ENCODE measurements at regions not wholly inside any gene's neighbourhood (a gene's known extent, or its start where the extent isn't known, plus 50 kb on each side); places are given as distances from the start of the nearest gene placed in this dataset.

GRCh38 chr2:56615760-56616159 lies 432.0 kb downstream of the CCDC85A start:
- no peak for DNase-seq (ENCODE audit: low read depth)

DNA sequence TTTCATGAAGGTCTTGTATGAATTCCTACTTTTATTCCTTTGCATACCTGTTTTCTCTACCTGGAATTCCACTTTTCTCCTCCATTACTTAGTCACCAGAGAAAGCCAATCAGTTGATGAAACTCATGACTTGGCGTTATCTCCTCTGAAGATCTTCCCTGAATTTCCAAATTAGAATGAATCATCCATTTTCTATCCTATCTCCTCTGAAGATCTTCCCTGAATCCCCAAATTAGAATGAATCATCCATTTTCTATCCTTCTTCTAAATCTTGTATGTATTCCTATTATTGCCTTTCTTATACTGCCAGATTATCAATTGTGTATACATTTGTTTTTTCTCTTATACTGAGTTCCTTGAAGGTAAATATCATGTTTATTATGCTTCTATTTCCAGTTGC lies 440.4 kb downstream of the CCDC85A start:
- no peak for DNase-seq (ENCODE audit: low read depth)

GRCh38 chr2:56626927-56627326 lies 443.1 kb downstream of the CCDC85A start:
- DNase-seq (ENCODE audit: low read depth), result no peak

DNA sequence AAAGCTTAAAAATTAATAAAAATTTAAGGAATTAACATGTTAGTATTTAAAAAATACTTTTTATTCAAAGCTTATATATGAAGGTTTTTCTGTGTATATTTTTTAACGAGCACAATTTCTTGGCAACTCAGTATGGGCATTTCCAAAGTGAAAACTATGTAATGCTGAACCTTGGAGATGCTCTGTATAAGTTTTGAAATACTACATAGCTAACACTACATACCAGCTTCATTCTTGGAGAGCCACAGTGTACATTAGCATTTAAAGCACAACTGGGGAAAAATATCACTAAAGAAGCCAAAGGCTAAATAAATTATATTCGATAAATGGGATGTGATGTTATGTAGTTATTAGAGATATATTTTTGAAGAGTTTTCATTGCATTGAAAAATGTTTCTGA lies 446.5 kb downstream of the CCDC85A start:
- DNase-seq (ENCODE audit: low read depth), result no peak

GRCh38 chr2:56647997-56648396 lies 464.2 kb downstream of the CCDC85A start:
- no peak for DNase-seq (ENCODE audit: low read depth)

DNA sequence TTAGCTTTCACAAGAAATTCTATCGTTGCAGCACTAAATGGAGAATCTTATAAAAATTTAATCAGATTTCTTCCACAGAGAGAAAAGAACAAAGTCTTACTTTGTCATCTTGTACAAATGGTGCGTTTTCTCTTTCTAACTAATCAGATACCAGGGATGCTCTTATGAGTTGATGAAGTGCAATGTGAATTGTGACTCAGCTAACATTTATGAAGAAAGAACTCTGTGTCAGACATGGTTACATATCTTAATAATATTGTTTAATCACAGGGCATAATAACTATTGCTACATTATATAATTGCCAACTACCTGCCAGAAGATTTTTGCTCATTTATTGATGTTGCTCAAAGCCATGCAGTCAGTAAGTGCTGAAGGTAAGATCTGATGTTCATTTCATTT lies 465.0 kb downstream of the CCDC85A start:
- DNase-seq (ENCODE audit: low read depth), result no peak

DNA sequence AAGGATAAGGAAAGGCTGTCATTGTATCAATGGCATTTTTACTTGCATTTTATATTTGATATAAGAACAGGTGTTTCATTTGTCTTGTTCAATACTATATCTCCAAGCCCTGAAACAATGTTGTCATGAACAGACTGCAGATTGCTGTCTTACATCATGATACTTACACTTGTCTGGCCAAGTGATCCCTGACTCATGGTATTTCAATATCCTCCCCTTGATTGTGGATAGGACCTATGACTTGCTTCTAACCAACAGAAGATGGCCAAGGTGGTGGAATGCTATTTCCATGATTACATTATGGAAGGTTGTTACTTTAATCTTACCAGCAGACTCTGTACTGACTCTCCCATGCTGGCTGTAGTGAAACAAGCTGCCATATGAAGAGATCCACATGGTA lies 471.1 kb downstream of the CCDC85A start:
- no peak for DNase-seq (ENCODE audit: low read depth)

DNA sequence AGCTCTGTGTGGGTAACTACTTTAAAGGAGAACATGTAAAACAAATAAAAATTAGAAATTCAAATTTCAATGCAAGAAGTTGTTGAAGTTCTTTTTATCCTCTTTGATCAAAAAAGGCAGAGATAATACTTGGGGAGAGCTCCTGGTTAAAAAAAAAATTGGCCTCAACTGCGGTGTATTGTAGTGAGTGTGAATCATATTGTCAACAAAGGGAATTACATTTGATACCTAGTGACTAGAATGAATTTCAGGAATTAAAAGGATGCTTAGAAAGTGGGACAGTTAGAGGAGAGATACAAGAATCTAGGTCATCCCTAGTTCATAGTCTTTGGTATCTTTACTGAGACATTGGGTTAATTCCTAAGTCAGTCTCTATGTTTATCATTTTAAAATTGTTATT lies 473.0 kb downstream of the CCDC85A start:
- DNase-seq (ENCODE audit: low read depth), result no peak

DNA sequence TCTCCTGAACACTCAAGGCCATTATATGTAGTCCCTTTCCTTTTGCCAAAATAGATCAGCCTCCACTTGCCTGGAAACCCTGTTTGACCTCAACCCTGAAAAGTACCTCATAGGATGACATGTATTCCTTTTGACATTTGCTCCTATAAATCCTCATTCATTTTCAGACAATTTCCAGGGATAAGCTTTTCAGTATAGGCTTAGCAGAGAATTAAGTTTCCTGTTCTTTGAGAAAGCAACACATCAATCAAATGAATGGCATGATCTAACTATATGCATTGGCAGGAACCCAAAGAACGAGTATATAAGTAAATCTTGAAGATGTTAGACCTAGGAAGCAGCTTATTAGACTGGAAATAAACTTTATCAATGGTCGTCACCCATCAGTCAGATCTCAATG lies 483.0 kb downstream of the CCDC85A start:
- DNase-seq (ENCODE audit: low read depth), result no peak

DNA sequence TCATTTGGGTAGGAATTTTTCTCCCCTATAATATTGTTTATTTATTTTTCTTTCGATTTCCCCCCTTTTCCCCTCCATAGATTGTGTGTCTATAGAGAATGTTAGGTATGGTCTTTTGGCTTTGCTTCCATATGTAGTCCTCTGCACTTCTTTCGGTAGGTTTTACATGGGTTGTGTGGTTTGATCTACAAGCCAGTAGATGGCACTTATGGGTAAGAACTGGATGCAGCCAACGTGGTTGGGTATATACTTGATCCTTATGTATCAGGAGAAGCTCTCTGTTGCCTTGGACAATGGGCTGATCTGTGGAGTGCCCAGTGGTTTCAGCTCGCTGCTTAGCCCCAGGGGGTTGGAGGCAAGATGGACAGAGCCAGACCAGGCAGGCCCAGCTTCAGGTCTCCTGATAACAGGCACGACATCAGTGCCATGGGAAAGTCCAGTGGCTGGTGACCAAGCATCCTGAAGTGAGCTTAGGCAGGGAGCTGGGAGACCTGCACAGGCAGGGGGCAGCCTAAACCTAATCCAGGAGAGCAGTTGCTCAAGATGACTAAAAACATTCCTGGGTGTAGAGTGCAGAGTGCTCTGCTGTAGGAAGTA lies 488.3 kb downstream of the CCDC85A start:
- no peak for DNase-seq (ENCODE audit: low read depth)

DNA sequence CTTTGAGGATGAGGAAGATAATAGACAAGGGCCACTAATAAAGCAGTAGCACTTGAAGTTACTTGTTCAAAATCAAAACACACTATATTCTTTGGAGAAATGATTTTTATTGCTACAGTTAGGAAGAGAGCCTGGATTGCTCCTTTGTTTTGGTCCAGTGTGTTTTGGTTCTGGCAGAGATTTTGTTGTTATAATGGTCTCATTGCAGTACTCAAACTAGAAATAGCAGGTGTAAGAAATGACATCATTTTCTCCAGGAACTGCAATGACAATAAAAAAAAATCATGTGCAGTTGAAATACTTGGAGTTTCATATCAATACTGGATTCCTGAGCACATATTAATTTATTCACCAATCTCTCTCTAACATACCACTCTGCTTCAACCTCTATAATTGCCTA lies 490.3 kb downstream of the CCDC85A start:
- no peak for DNase-seq (ENCODE audit: low read depth)

GRCh38 chr2:56676966-56677365 lies 493.2 kb downstream of the CCDC85A start:
- DNase-seq (ENCODE audit: low read depth), result no peak

DNA sequence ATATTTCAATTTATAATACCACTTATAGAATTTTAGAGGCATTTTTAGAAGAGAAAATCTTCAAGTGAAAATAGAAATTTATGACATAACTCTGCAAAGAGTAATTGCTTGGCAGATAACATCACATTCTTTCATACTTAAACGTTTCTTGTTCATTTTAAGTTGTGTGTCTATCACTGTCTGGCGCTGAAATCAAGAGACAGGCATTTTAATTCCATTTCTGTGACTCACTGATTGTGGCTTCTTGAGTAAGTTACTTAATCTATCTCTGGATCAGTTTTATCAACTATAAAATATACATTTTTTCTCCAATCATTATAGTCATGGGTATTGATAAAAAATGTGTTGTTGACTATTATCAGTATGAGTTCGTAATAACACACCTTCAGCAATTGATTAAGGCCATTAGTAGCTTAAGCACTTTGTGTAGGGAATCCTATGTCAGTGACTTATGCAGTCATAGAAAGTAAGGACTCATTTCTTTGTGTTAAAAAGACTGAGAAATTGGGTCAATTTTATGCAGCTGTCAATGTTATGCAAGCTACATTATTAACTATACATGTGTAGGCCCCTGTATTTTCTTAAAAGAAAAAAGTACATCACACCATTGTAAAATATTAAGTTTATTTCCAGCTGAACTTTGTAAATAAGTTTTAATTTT lies 497.3 kb downstream of the CCDC85A start:
- DNase-seq (ENCODE audit: low read depth), result no peak

DNA sequence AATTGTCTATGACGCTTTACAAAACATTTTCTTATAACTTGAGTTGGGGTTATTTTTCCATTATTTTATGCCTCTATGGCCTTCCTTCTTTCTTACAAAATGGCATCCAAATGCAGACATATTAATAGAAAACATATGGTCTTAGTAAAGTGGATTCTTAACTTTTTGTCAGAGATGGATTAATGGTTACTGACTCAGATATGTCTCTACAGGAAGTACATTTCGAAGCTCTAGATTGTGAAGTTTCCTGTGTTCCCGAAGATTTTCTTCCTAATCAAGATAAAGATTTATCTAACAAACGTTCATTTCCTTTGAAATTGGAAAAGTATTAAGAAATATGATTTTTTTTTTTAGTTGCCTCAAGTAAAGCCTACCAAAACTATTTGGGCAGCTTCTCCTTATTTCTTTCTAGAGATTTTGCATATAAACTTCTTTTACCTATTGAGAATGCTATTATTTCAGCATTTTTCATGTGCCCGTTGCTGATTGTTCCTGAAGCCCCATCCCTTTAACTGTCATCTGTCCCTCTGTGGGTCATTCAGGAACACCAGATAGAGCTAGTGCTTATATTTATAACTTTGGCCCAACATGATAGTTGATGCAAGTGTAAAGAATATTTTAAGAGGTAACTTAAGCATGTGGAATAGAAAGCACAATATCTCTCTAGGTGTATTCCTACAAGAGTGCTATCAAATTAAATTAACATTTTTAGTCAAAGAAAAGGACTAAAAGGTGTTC lies 498.0 kb downstream of the CCDC85A start:
- DNase-seq (ENCODE audit: low read depth), result no peak

DNA sequence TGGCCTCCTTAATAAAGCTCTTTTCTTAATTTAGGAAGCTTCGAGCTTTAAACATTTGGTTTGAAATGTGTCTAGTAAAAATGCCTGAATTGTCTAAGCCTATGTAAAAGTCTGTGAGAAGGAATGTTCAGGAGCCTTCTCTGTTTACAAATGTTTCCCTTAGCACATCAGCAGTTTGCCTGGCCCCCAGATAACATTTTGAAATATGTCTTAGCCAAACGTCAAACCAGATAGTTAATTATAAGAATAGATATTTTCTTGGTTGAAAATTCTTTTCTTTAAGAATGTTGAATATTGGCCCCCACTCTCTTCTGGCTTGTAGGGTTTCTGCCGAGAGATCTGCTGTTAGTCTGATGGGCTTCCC lies 498.6 kb downstream of the CCDC85A start:
- no peak for DNase-seq (ENCODE audit: low read depth)

DNA sequence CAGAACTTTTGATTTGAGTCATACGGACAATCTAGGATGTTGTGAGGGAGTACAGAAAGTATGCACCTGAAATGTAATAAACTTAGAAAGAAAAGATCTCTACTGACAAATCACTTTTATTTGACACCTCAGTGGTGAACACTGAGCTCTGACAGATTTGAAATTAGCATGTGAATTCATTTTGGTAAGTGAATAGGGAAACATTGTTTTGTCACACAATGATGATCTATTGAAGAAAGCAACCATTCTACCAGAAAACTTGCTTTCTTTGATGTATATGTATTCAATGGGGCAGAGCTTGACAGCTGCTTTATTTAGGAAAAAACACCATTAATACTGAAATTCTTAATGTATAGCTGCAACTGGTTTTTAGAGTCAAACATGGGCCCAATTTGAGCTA lies 500.5 kb downstream of the CCDC85A start:
- no peak for DNase-seq (ENCODE audit: low read depth)

- no peak for DNase-seq (ENCODE audit: low read depth)
Measured at GRCh38 chr2:56685205-56685604, 501.4 kb downstream of the CCDC85A start.

GRCh38 chr2:56687169-56687568 lies 503.4 kb downstream of the CCDC85A start:
- DNase-seq (ENCODE audit: low read depth), result no peak

DNA sequence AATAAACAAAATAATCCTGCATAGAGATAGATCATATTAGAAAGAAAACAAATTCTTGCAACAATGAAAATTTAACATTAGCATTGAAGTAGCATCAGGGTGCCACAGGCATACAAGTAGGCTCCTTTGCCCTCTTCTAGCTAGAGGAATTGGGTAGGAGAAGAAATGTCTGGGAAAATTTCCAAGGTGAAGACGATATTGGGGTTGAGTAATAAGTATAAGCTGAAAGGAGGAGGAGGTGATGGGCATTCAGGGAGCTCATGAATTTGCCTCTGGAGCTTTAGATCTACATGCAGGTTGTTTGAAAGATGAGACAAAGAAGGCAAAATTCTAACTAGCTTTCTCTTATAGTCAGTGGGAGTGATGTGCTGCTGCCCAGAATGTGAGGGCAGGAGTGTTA lies 504.9 kb downstream of the CCDC85A start:
- no peak for DNase-seq (ENCODE audit: low read depth)

- no peak for DNase-seq (ENCODE audit: low read depth)
Measured at GRCh38 chr2:56693501-56693900, 509.7 kb downstream of the CCDC85A start.

DNA sequence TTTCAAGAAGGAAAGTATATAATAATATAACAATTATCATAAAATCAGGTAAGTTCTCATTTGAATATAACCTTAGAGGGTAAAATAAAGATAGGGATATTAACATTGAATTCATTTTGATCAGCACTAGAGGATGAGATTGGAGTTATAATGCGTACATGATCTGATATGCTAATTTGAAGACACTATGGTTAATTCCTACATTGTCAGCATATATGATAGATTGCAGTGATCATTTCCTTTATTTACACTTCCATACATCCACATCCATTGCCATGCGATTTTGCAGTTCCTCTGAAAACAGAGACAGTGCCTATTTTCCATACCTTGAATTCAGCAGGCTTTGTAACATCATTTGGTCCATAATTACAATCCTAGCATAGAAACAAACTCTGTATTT lies 519.2 kb downstream of the CCDC85A start:
- no peak for DNase-seq (ENCODE audit: low read depth)

DNA sequence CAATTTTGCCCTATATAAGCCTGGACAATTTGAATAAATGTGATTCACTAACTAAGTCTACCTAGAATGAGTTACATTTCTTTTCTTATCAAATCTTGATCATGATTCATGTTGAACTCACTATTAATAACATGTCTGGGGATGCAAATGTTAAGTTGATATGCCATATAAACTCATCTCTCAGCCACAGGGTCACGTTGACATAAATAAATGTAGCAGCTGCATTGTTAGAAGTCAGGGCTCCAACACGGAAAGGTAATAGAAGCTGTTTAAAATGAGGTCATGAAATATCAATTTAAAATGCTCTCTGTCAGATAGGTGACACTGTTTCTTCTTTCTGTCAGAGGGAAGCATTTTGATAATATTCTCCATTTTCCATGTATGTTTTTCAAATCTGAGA lies 521.9 kb downstream of the CCDC85A start:
- DNase-seq (ENCODE audit: low read depth), result no peak

DNA sequence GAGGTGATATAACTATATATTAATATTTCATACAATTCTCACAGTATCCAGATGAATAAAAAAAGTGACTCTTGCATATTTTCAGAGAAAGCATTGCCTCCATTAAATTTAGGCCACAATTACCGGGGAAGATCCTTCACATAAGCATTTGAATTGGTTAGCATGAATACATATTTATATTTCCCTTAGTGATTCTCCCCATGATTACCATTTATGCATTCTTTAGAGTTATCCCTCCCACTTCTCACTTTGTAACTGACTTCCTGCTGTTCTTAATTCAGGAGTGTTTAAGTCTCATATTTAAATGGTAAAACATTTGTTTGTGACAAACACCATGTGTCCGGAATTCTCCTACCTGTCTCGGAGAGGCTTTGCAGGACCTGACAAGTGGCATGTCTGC lies 523.4 kb downstream of the CCDC85A start:
- no peak for DNase-seq (ENCODE audit: low read depth)

GRCh38 chr2:56707650-56708049 lies 523.9 kb downstream of the CCDC85A start:
- no peak for DNase-seq (ENCODE audit: low read depth)

Measured in activated T-cell treated with anti-CD3 and anti-CD28 coated beads for 1 hour (primary cell).